ENCODE measurements at regions not wholly inside any gene's neighbourhood (a gene's known extent, or its start where the extent isn't known, plus 50 kb on each side); places are given as distances from the start of the nearest gene placed in this dataset.

- DNase-seq = no peak
Measured at GRCh38 chr17:65477600-65477999, 83.8 kb downstream of the AXIN2 start.

GRCh38 chr17:65474660-65475059 is 86.8 kb downstream of the AXIN2 start:
- no peak for DNase-seq

- no peak for DNase-seq
Measured at GRCh38 chr17:65473985-65474384, 87.5 kb downstream of the AXIN2 start.

GRCh38 chr17:65473363-65473762 is 88.1 kb downstream of the AXIN2 start:
- DNase-seq = no peak

- no peak for DNase-seq
Measured at GRCh38 chr17:65472666-65473309, 88.7 kb downstream of the AXIN2 start.

- DNase-seq = no peak
Measured at GRCh38 chr17:65470783-65471182, 90.7 kb downstream of the AXIN2 start.

GRCh38 chr17:65468321-65468720 is 93.1 kb downstream of the AXIN2 start:
- no peak for DNase-seq

- no peak for DNase-seq
Measured at GRCh38 chr17:65467156-65467555, 94.3 kb downstream of the AXIN2 start.

- peak in 1 of 5 experiments; percentile 67 for DNase-seq
Measured at GRCh38 chr17:65466547-65466946, 94.9 kb downstream of the AXIN2 start.

- no peak for DNase-seq
Measured at GRCh38 chr17:65463242-65463641, 98.2 kb downstream of the AXIN2 start.

GRCh38 chr17:65459677-65460347 is 101.6 kb downstream of the AXIN2 start:
- DNase-seq = no peak

GRCh38 chr17:65457635-65458257 is 103.7 kb downstream of the AXIN2 start:
- no peak for DNase-seq

- no peak for DNase-seq
Measured at GRCh38 chr17:65457183-65457582, 104.3 kb downstream of the AXIN2 start.

- no peak for DNase-seq
Measured at GRCh38 chr17:65456368-65457151, 104.9 kb downstream of the AXIN2 start.

GRCh38 chr17:65455972-65456343 is 105.5 kb downstream of the AXIN2 start:
- peak in 1 of 5 experiments; percentile 70 for DNase-seq

- DNase-seq = no peak
Measured at GRCh38 chr17:65455154-65455971, 106.1 kb downstream of the AXIN2 start.

- no peak for DNase-seq
Measured at GRCh38 chr17:65453204-65453931, 108.1 kb downstream of the AXIN2 start.

- peak in 1 of 5 experiments; percentile 17 for DNase-seq
Measured at GRCh38 chr17:65449495-65449894, 112.0 kb downstream of the AXIN2 start.

GRCh38 chr17:65447823-65448222 is 113.6 kb downstream of the AXIN2 start:
- DNase-seq = no peak

- DNase-seq = no peak
Measured at GRCh38 chr17:65446838-65447526, 114.5 kb downstream of the AXIN2 start.

- DNase-seq = no peak
Measured at GRCh38 chr17:65446043-65446442, 115.4 kb downstream of the AXIN2 start.
